Activated T-helper 1 cell treated with anti-CD3 and anti-CD28 coated beads, Interleukin-12 subunit alpha, Interleukin-12 subunit beta, Interleukin-2, Interleukin-4 antibody, amounts not matched to agents 30 ng/mL and 10 ng/mL and 1 ng/mL, durations not matched to agents 14 hours and 24 hours and 36 hours (primary cell): ENCODE measurements at regions not wholly inside any gene's neighbourhood (a gene's known extent, or its start where the extent isn't known, plus 50 kb on each side); places are given as distances from the start of the nearest gene placed in this dataset.

Source experiments
- DNase-seq: peaks from one replicate; pipeline ENCODE4 v3.0.0; 2021; ENCODE audit warnings: low spot score
- H3K27ac Mint-ChIP-seq: one replicate; pipeline ENCODE4 v1.8.0; 2021; ENCODE audit warnings: mild to moderate bottlenecking, mixed read lengths
- H3K27me3 Mint-ChIP-seq: one replicate; pipeline ENCODE4 v1.8.0; 2022; ENCODE audit warnings: mild to moderate bottlenecking, moderate library complexity, mixed read lengths; ENCODE audit not compliant: insufficient read depth
- H3K36me3 Mint-ChIP-seq: one replicate; pipeline ENCODE4 v1.8.0; 2021; ENCODE audit warnings: low read depth, mixed read lengths
- H3K4me1 Mint-ChIP-seq: one replicate; pipeline ENCODE4 v1.8.0; 2021; ENCODE audit warnings: low read depth, mixed read lengths
- H3K4me3 Mint-ChIP-seq: one replicate; pipeline ENCODE4 v1.8.0; 2021; ENCODE audit warnings: mild to moderate bottlenecking, moderate library complexity, mixed read lengths
- H3K9me3 Mint-ChIP-seq: one replicate; pipeline ENCODE4 v1.8.0; 2021; ENCODE audit warnings: mixed read lengths
- intact Hi-C: fragments of 100-400 bp; cut with micrococcal nuclease; formaldehyde crosslinking; loops from one replicate; pipeline ENCODE4 v1.15.1; 2024

DNA sequence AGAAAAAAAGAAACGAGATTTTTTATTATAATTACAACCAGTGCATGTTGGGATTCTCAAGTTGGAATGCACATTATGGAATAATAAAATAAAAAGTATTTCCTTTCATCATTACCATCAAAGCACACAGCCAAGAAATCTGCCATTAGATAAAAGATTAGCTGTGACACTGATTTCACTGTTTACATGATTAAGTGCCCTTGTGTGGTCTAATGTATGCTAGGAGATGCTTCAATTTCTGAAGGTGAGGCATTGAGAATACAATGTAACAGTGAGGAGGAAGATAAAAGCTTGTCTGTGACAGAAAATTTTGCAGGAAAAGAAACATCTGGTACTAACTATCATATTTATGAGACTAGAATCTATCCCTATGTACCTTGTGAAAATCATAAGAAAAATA, 409.7 kb upstream of the PRMT6 start:
- H3K36me3 Mint-ChIP-seq, result no peaks in the 10 kb centered on the region
- no peak overlapping the region for H3K27ac Mint-ChIP-seq
- intact Hi-C loops, result no loop called here
- H3K4me1 Mint-ChIP-seq, result no peaks in the 10 kb centered on the region
- H3K27me3 Mint-ChIP-seq, result no peaks in the 10 kb centered on the region
- H3K9me3 Mint-ChIP-seq, result no peaks in the 10 kb centered on the region
- no peak overlapping the region for H3K4me3 Mint-ChIP-seq
- DNase-seq, result no peak

DNA sequence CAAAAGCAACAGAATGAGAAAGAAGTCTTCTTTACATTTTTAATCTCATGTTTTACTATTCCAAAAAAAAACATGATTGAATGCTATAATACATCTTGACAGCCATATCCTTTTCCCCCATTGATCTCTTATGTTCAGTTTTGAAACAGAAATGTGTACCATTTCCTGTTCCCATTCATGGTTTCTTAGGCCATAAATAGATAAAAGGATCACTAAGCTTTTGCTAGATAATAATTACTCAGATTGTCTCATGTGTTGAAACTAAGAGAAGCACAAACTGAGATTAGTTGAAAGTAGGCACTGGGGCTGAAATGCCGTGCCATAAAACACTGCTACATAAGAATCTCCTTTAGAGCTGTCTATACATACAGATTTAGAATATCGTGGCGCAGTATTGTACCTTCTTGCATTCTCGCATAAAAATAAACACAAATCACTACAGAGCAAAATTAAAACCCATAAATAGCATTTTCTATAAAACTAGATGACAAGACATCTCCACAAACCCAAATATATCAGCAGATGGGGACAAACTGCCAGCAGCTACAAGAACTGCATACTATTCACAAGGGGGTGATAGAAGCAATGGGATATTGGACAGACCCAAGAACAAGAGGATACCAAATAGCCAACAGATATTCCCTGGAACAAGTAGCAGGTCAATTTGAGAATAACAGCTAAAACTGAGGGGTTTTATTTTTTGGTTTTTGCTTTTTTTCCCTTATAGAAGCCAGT, 405.3 kb upstream of the PRMT6 start:
- Mint-ChIP-seq H3K4me3 (no peak overlapping the region), H3K27ac (no peak overlapping the region), H3K27me3 (no peaks in the 10 kb centered on the region), H3K9me3 (no peaks in the 10 kb centered on the region), H3K36me3 (no peaks in the 10 kb centered on the region), H3K4me1 (no peaks in the 10 kb centered on the region)
- intact Hi-C loops, result no loop called here
- no peak for DNase-seq

DNA sequence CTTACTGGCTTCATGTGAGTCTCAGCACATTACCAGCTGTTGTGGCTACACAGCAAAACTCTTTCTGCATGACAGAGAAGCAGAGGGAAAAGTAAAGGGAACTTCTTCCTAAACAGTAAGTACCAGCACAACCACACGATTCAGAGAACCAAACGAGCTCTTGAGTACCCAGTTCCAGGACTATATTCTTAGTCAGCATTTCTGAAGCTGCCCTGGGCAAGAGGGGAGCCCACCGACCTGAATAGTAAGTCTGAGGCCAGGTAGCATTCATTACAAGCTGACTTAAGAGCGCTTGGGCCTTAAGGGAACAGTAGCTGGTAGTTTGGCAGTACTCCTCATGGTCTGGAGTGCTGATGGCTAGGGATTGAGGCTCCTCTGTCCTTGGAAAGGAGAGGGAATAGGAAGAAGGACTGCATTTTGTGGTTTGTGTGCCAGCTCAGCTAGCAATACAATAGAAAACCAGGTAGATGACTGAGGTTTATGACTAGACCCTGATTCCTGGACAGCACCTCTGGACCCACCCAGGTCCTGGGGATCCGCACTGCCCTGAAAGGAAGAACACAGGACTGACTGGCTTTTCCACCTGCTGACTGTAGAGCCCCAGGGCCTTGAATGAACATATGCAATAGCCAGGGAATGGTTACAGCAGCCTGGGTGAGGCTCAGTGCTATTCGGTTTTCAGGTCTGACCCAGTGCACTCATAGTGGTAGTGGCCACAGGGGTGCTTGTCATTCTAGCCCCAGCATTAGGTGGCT, 396.8 kb upstream of the PRMT6 start:
- Mint-ChIP-seq H3K27me3 (no peaks in the 10 kb centered on the region), H3K4me3 (no peak overlapping the region)
- intact Hi-C loops, result no loop called here

DNA sequence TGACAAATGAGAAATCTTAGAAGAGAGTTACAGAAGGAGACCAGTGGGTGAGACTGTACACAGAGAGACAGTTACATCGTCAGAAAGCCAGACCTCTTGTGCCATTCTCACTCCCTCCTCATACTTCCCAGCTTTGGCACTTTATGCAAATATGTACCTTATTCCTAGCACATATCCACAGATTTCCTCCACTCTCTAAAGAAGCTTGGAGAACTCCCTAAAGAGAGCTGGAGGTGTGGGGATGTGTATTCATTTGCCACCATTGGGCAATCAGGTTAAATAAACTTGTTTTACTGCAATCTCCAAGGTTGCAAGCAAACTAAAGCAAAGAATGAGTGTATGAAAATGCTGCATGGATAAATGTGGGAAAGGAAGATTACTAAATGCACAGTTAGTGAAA, 380.9 kb upstream of the PRMT6 start:
- H3K27ac Mint-ChIP-seq, result no peak overlapping the region
- no peaks in the 10 kb centered on the region for H3K4me1 Mint-ChIP-seq
- intact Hi-C loops, result no loop called here
- H3K27me3 Mint-ChIP-seq, result no peaks in the 10 kb centered on the region
- H3K9me3 Mint-ChIP-seq, result no peaks in the 10 kb centered on the region
- no peaks in the 10 kb centered on the region for H3K36me3 Mint-ChIP-seq
- H3K4me3 Mint-ChIP-seq, result no peak overlapping the region
- DNase-seq, result no peak

More for the DNA sequence above, 396.8 kb upstream of the PRMT6 start:
- Mint-ChIP-seq H3K36me3 (no peaks in the 10 kb centered on the region), H3K4me1 (no peaks in the 10 kb centered on the region), H3K27ac (no peak overlapping the region), H3K9me3 (peaks cover 15% of the 10 kb centered on the region)
- no peak for DNase-seq

DNA sequence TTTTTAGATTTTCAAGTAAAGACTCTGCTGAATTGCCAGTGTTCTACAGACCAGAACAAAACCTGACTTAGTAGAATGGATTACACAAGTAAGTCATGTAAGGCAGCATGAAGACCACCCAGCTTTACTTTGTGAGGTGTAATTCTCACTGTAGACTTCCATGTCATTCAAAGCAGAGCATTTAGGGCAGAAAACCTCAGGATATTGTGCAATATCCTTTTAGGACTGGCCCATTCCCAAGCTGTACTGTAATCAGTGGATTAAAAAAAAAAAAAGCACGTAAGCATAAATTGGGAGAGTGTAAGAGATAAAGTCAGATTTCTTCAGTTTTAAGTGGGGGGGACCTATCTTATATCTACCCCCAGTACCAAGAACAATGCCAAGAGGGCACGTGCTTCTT, 380.5 kb upstream of the PRMT6 start:
- H3K4me3 Mint-ChIP-seq, result no peak overlapping the region
- no peaks in the 10 kb centered on the region for H3K9me3 Mint-ChIP-seq
- no peaks in the 10 kb centered on the region for H3K4me1 Mint-ChIP-seq
- intact Hi-C loops, result no loop called here
- DNase-seq, result no peak
- no peaks in the 10 kb centered on the region for H3K27me3 Mint-ChIP-seq
- H3K36me3 Mint-ChIP-seq, result no peaks in the 10 kb centered on the region
- no peak overlapping the region for H3K27ac Mint-ChIP-seq

DNA sequence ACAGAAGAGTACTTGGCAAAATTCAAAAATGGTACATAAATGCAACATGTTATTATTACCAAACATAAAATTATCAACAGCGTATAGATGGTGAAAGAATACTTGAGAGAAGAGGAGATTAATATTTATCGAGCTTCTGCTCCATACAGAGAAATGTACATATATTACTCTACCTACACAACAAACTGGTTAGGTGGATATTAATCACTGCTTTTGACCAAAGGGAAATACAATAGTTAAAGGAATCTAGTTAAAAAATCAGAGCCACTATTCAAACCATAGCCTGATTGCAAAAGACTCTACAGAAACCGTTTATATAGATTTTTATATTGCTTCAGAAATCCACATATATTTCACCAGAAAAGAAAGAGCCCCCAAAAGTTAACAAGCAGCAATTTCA, 379.3 kb upstream of the PRMT6 start:
- Mint-ChIP-seq H3K4me1 (no peaks in the 10 kb centered on the region), H3K36me3 (no peaks in the 10 kb centered on the region), H3K27ac (no peak overlapping the region), H3K27me3 (no peaks in the 10 kb centered on the region), H3K9me3 (no peaks in the 10 kb centered on the region), H3K4me3 (no peak overlapping the region)
- intact Hi-C loops, result no loop called here
- DNase-seq, result no peak

DNA sequence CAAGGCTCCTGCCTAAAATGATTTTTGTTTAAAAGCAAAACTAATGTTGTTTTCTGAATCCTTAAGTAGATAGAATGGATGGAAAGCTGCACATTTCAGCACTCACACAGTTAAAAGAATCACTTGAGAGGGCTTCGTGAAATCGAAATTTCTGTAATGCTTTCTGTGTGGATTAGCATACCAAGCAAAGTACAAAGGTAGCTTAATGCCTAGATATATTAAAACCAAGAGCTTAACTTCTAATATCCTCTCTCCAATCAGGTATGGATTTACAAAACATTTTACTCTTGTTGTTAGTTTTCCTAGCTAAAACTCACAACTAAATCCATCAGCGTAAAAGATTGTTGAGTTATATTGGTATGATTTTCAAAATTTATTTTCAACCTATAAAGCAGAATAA, 378.8 kb upstream of the PRMT6 start:
- intact Hi-C loops, result no loop called here
- no peaks in the 10 kb centered on the region for H3K9me3 Mint-ChIP-seq
- DNase-seq, result no peak
- H3K4me3 Mint-ChIP-seq, result no peak overlapping the region
- H3K27me3 Mint-ChIP-seq, result no peaks in the 10 kb centered on the region
- no peaks in the 10 kb centered on the region for H3K4me1 Mint-ChIP-seq
- no peak overlapping the region for H3K27ac Mint-ChIP-seq
- no peaks in the 10 kb centered on the region for H3K36me3 Mint-ChIP-seq

DNA sequence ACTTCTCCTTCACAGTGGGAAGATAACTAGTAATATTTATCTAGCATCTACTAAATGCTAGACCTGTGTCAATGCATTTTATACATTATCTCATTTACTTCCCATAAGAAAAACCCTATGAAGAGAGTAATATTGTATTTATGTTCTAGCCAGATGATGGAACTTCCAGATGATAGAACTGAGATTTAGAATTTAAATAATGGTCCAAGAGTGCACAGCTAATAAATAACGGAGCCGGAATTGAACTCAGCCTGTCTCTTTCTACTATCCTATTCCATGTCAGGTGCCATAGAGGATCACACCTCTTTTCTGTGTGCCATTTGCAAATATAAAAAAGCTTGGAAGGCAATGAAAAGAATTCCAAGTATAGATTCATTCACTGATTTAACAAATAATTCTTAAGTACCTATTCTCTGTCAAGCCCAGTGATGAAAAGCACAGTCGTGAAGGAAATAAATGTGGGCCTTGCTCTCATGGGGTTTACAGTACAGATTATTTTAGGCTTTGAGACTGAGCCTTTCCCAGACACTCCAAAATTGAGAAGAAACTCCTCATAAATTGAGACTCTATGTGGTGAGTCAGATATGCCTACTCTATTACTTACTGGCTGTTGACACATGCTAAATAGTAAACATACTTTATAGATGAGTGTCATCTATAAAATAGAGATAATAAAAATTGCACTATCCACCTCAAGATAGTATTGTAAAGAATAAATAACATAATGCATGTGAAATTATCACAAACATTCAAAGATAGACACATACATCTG, 378.0 kb upstream of the PRMT6 start:
- Mint-ChIP-seq H3K4me1 (no peaks in the 10 kb centered on the region), H3K9me3 (no peaks in the 10 kb centered on the region), H3K4me3 (no peak overlapping the region), H3K36me3 (no peaks in the 10 kb centered on the region), H3K27ac (no peak overlapping the region), H3K27me3 (no peaks in the 10 kb centered on the region)
- DNase-seq, result no peak
- intact Hi-C loops, result no loop called here

DNA sequence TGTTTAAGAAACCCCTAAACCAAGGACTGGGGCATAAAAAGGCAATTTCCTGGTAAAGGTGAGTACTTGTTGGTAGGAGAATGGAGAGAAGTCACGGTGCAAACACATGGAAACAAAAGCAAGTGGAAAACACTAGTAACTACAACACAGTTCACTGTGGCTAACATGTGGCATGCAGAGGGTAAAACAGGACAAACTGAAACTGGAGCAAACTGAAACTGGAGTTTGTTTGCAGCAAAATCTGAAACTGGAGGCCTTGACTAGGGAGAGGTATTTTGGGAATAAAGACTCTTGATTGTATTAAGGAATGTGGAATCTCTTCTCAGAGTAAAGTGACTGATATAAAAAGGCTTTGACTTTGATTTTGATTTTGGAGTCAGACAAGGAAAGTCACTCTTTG, 376.3 kb upstream of the PRMT6 start:
- Mint-ChIP-seq H3K4me1 (no peaks in the 10 kb centered on the region), H3K9me3 (no peaks in the 10 kb centered on the region), H3K27ac (no peak overlapping the region), H3K4me3 (no peak overlapping the region), H3K27me3 (peaks cover under 1% of the 10 kb centered on the region), H3K36me3 (no peaks in the 10 kb centered on the region)
- intact Hi-C loops, result no loop called here
- DNase-seq, result no peak

DNA sequence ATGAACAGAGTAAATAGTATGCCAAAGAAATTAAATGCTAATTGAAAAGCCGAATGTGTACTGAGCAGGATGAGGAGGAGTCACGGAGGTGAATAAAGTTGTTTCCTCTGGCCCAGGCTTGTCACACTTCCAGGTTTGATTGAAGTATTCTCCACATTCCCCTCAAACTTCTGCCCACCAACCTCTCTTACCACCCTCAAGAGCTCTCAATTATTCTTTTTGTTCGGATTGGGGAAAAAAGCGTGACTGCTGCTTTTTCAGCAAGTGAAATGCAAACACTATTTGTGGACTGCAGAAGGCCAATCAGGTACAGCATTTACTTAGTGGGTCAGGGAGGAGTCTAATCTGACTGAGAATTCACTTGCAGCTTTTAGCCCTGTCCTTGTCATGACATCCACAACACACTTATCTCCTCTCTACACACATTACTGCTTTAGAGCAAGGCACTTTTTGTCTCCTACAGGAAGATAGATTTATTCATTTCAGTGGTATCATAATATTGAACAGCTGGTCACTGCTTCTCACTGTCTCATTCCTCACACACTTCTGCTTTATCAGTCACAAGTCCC, 375.6 kb upstream of the PRMT6 start:
- no peaks in the 10 kb centered on the region for H3K9me3 Mint-ChIP-seq
- H3K4me3 Mint-ChIP-seq, result no peak overlapping the region
- peaks cover 1% of the 10 kb centered on the region for H3K27me3 Mint-ChIP-seq
- intact Hi-C loops, result no loop called here
- H3K27ac Mint-ChIP-seq, result no peak overlapping the region
- H3K4me1 Mint-ChIP-seq, result no peaks in the 10 kb centered on the region
- no peak for DNase-seq
- no peaks in the 10 kb centered on the region for H3K36me3 Mint-ChIP-seq

DNA sequence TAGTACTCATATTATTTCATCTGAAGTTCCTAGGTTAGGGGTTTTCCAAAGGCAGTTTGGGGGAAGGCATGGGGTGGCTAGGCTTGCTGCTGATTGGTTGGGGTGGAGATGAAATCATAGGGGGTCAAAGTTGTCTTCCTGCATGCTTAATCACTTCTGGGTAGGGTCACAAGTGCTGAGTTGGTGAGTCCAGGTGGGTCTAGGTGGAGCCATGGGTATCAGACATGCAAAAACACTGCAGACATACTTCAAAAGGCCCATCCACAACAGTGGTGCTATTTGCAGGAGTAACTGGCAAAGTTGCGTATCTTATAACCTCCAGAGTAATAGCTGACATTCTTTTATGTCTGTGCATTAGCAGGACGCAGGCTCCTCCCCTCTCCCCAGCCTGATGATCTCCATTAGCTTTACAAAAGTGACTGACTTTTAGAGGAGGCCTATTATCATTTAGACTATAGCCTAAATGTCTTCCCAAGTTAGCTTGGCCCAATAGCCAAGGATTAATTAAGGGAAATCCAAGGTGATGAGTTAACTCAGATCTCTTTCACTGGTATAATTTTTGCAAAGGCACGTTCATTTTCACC, 374.4 kb upstream of the PRMT6 start:
- H3K4me3 Mint-ChIP-seq, result no peak overlapping the region
- no peaks in the 10 kb centered on the region for H3K36me3 Mint-ChIP-seq
- no peak overlapping the region for H3K27ac Mint-ChIP-seq
- no peaks in the 10 kb centered on the region for H3K9me3 Mint-ChIP-seq
- no peak for DNase-seq
- H3K27me3 Mint-ChIP-seq, result peaks cover 1% of the 10 kb centered on the region
- H3K4me1 Mint-ChIP-seq, result no peaks in the 10 kb centered on the region
- intact Hi-C loops, result no loop called here

DNA sequence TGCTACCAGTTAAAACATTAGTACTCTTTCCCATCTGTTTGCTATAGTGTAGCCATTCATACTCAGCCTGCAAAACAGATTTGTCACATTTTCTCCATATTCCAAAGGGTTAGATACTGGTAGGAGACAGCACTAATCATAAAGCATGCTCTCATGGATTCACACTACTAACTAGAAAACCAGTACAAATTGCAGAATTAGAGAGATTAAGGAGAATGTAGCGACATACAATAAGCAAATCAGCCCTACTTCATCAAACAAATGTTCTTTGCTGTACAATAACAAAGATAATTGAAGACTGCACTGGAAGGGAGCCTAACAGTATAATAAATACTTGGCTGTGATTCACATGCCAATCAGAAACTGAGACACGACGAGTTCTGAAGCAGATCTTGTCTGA, 368.0 kb upstream of the PRMT6 start:
- intact Hi-C loops, result no loop called here
- no peaks in the 10 kb centered on the region for H3K9me3 Mint-ChIP-seq
- no peaks in the 10 kb centered on the region for H3K4me1 Mint-ChIP-seq
- DNase-seq, result no peak
- no peaks in the 10 kb centered on the region for H3K36me3 Mint-ChIP-seq
- no peak overlapping the region for H3K27ac Mint-ChIP-seq
- H3K27me3 Mint-ChIP-seq, result peaks cover 1% of the 10 kb centered on the region
- H3K4me3 Mint-ChIP-seq, result no peak overlapping the region

DNA sequence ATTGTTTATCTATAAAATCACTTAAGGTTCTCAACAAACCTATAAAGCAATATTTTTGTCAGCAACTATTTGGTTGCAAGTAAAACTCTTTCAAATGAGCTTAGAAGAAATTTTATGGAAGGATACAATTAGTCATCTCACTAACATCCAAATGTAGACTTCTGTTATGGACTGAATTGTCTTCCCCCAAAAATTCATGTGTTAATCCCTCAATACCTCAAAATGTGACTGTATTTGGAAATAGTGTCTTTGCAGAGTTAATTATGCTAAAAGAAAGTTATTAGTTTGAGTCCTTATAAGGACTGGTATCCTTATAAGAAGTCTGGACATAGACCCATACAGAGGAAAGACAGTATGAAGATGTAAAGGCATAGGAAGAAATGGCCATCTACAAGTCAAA, 357.8 kb upstream of the PRMT6 start:
- no peak for DNase-seq
- intact Hi-C loops, result no loop called here
- Mint-ChIP-seq H3K27me3 (no peaks in the 10 kb centered on the region), H3K4me3 (no peak overlapping the region), H3K36me3 (no peaks in the 10 kb centered on the region), H3K4me1 (no peaks in the 10 kb centered on the region), H3K27ac (no peak overlapping the region), H3K9me3 (peaks cover 8% of the 10 kb centered on the region)
